Neural progenitor cell (in vitro differentiated cells): ENCODE measurements at regions not wholly inside any gene's neighbourhood (a gene's known extent, or its start where the extent isn't known, plus 50 kb on each side); places are given as distances from the start of the nearest gene placed in this dataset.

Experiments
- DNase-seq: peaks from one replicate; pipeline ENCODE4 v3.0.0-alpha.2; 2016; ENCODE audit warnings: low spot score
- H2AFZ ChIP-seq: fragments of 200-600 bp; sonication (generic); replicated peaks from 2 replicates; pipeline ENCODE4 v1.6.1; 2016; ENCODE audit warnings: antibody characterized with exemption
- H3F3A ChIP-seq: fragments of 200-600 bp; sonication (generic); 2 replicates; pipeline ENCODE4 v1.6.1; 2016; ENCODE audit warnings: antibody characterized with exemption, low read depth
- H3K27ac ChIP-seq: fragments of 200-600 bp; sonication (generic); 2 replicates; pipeline ENCODE4 v1.5.1; 2016; ENCODE audit warnings: mild to moderate bottlenecking
- H3K27me3 ChIP-seq: fragments of 200-600 bp; sonication (generic); 2 replicates; pipeline ENCODE4 v1.6.1; 2016; ENCODE audit warnings: mild to moderate bottlenecking, moderate library complexity
- H3K36me3 ChIP-seq: fragments of 200-600 bp; sonication (generic); 2 replicates; pipeline ENCODE4 v1.5.1; 2016
- H3K4me1 ChIP-seq: fragments of 200-600 bp; sonication (generic); 2 replicates; pipeline ENCODE4 v1.6.1; 2016; ENCODE audit warnings: mixed run types
- H3K4me2 ChIP-seq: fragments of 200-600 bp; sonication (generic); 2 replicates; pipeline ENCODE4 v1.6.1; 2016
- H3K4me3 ChIP-seq: fragments of 200-600 bp; sonication (generic); 2 replicates; pipeline ENCODE4 v1.5.1; 2016
- H3K79me2 ChIP-seq: fragments of 200-600 bp; sonication (generic); 2 replicates; pipeline ENCODE4 v1.6.1; 2016; ENCODE audit warnings: low read depth
- H3K9ac ChIP-seq: fragments of 200-600 bp; sonication (generic); 2 replicates; pipeline ENCODE4 v1.6.1; 2016
- H3K9me3 ChIP-seq: fragments of 200-600 bp; sonication (generic); 2 replicates; pipeline ENCODE4 v1.5.1; 2016; ENCODE audit warnings: low read depth
- H4K20me1 ChIP-seq: fragments of 200-600 bp; sonication (generic); 2 replicates; pipeline ENCODE4 v1.6.1; 2016; ENCODE audit warnings: low read depth
- H3K27ac Mint-ChIP-seq: 3 replicates; pipeline ENCODE4 v1.8.0; 2021; ENCODE audit warnings: mixed read lengths
- H3K27me3 Mint-ChIP-seq: 2 replicates; pipeline ENCODE4 v1.8.0; 2022; ENCODE audit warnings: low read depth, mild to moderate bottlenecking, inconsistent platforms, moderate library complexity, mixed read lengths; ENCODE audit not compliant: insufficient read depth
- H3K36me3 Mint-ChIP-seq: 3 replicates; pipeline ENCODE4 v1.8.0; 2021; ENCODE audit warnings: mixed read lengths
- H3K4me1 Mint-ChIP-seq: 3 replicates; pipeline ENCODE4 v1.8.0; 2021; ENCODE audit warnings: mixed read lengths
- H3K4me3 Mint-ChIP-seq: 3 replicates; pipeline ENCODE4 v1.8.0; 2021; ENCODE audit warnings: mild to moderate bottlenecking, moderate library complexity, mixed read lengths
- H3K9me3 Mint-ChIP-seq: 3 replicates; pipeline ENCODE4 v1.8.0; 2020; ENCODE audit warnings: mixed read lengths
- EZH2 ChIP-seq: fragments of 200-600 bp; sonication (generic); IDR thresholded peaks from 2 replicates; pipeline ENCODE4 v1.6.1; 2017; ENCODE audit warnings: antibody characterized with exemption, mild to moderate bottlenecking, moderate library complexity
- EZH2phosphoT487 ChIP-seq: fragments of 200-600 bp; sonication (generic); IDR thresholded peaks from 2 replicates; pipeline ENCODE4 v1.6.1; 2017; ENCODE audit warnings: antibody characterized with exemption
- TF ChIP-seq, protein P1 (sequence below): fragments of 200-600 bp; sonication (generic); IDR thresholded peaks from 2 replicates; pipeline ENCODE4 v1.5.1; 2017; ENCODE audit warnings: antibody characterized with exemption, mild to moderate bottlenecking

DNA sequence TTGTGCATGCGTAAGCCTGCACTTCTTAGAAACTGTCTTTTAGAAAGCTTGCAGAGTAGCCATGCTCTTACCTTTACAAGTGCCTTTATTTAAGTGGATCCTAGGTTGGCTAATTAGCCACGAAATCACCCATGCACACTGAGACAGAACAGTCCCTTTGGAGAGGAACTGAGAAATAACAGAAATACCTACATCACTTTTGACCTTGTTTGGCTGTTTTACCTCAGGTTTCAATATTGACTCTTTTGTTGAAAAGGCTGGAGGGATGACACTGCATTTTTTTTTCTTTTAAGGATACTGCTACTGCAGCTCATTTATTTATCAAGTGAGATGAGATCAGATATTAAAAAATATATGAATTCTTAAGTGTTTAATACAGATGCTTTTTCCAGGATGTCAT is 155.6 kb upstream of the GOLIM4 start:
- Histone ChIP-seq H2AFZ (no peak overlapping the region), H3K4me1 (peaks cover 10% of the 10 kb centered on the region), H3K4me3 (peak overlapping the region; percentile 86), H3K4me2 (peak overlapping the region; percentile 94), H3K9me3 (no peaks in the 10 kb centered on the region), H3K27ac (no peak overlapping the region), H3K27me3 (peaks cover 15% of the 10 kb centered on the region), H3F3A (peaks cover 39% of the 10 kb centered on the region), H3K36me3 (no peaks in the 10 kb centered on the region), H3K79me2 (peaks cover 18% of the 10 kb centered on the region), H3K9ac (no peak overlapping the region), H4K20me1 (no peaks in the 10 kb centered on the region)
- Mint-ChIP-seq H3K36me3 (peaks cover 29% of the 10 kb centered on the region), H3K9me3 (peaks cover 33% of the 10 kb centered on the region), H3K27ac (no peak overlapping the region), H3K4me1 (peaks cover 28% of the 10 kb centered on the region), H3K4me3 (peak overlapping the region; percentile 99), H3K27me3 (no peaks in the 10 kb centered on the region)
- TF ChIP-seq EZH2: no peak
- TF ChIP-seq, protein P1, sequence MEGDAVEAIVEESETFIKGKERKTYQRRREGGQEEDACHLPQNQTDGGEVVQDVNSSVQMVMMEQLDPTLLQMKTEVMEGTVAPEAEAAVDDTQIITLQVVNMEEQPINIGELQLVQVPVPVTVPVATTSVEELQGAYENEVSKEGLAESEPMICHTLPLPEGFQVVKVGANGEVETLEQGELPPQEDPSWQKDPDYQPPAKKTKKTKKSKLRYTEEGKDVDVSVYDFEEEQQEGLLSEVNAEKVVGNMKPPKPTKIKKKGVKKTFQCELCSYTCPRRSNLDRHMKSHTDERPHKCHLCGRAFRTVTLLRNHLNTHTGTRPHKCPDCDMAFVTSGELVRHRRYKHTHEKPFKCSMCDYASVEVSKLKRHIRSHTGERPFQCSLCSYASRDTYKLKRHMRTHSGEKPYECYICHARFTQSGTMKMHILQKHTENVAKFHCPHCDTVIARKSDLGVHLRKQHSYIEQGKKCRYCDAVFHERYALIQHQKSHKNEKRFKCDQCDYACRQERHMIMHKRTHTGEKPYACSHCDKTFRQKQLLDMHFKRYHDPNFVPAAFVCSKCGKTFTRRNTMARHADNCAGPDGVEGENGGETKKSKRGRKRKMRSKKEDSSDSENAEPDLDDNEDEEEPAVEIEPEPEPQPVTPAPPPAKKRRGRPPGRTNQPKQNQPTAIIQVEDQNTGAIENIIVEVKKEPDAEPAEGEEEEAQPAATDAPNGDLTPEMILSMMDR: no peak
- TF ChIP-seq EZH2phosphoT487: no peak
- DNase-seq: peak; percentile 26

DNA sequence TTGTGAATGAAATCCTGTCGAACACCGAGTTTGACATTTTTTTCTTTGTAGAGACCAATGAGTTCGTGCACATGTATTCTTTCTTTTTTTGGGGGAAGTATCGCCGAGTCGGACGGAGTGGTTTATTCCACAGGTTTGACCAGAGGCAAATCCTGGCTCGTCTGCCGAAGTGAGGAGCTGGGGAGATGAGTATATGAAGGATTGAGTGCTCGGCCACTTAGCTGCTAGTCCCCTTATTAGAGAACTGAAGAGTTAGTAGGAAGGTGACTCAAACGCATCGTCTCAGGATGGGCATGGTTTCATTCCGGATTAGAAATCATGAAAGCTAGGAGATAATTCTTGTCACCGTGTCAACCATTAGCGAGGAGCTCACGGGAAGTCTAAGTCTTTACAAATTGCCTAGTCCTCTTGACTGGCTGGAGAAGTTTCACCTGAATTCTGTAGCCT is 154.7 kb upstream of the GOLIM4 start:
- Histone ChIP-seq H3F3A (peaks cover 39% of the 10 kb centered on the region), H3K9ac (peak overlapping the region; percentile 6), H3K9me3 (no peaks in the 10 kb centered on the region), H3K79me2 (peaks cover 18% of the 10 kb centered on the region), H3K4me1 (peaks cover 10% of the 10 kb centered on the region), H2AFZ (peak overlapping the region; percentile 97), H3K36me3 (no peaks in the 10 kb centered on the region), H3K4me2 (peak overlapping the region; percentile 94), H3K27ac (no peak overlapping the region), H3K4me3 (peak overlapping the region; percentile 86), H3K27me3 (peaks cover 15% of the 10 kb centered on the region), H4K20me1 (no peaks in the 10 kb centered on the region)
- H3K9me3 Mint-ChIP-seq: peaks cover 23% of the 10 kb centered on the region
- DNase-seq: peak; percentile 29
- peak overlapping the region; percentile 95 for H3K27ac Mint-ChIP-seq
- peaks cover 28% of the 10 kb centered on the region for H3K4me1 Mint-ChIP-seq
- peak overlapping the region; percentile 99 for H3K4me3 Mint-ChIP-seq
- H3K27me3 Mint-ChIP-seq: no peaks in the 10 kb centered on the region
- H3K36me3 Mint-ChIP-seq: peaks cover 25% of the 10 kb centered on the region
- TF ChIP-seq EZH2: no peak

DNA sequence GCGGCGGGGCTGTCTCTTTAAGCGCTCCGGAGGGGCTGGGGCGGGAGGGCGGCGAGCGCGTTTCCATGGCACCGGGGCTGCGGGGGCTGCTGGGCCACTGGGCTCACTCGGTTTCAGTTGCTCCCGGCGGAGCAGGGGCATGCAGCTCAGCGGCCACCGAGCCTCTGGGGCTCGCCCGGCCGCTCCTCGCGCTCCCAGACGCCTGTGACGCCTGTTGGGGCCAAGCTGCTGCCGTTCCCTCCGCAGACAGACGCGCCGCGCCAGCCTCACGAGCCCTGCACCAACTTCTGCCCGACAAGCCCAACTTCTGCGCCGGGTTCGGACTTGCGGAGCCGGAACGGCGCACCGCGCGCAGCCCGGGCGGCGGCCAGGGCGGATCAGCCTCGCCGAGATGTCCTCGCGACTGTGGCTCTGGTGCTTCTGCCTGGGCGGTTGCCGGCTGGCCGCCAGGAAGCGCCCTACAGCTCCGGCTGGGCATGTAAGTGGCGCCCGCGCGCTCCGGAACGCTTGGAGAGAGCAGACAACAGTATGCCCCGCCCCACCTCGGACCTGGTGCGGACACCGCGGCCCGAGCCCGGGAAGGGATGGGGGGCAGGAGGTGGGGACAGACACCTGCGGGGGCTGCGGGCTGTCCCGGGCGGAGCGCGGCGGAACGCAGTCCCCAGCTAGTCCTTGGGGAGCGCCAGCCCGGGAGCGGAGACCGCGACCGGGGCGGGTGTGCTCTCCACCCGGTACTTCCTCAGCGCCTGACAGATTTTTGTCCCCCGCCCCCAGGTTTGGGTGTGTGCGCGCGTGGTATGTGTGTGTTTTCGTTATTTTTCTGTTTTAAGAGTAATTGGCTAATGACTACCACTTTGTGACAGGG is 154.1 kb upstream of the GOLIM4 start:
- Mint-ChIP-seq H3K9me3 (peaks cover 17% of the 10 kb centered on the region), H3K27me3 (no peaks in the 10 kb centered on the region), H3K4me1 (peaks cover 28% of the 10 kb centered on the region), H3K4me3 (peak overlapping the region; percentile 99), H3K36me3 (peaks cover 20% of the 10 kb centered on the region), H3K27ac (peak overlapping the region; percentile 95)
- DNase-seq: peak; percentile 96
- Histone ChIP-seq H3K4me1 (peaks cover 10% of the 10 kb centered on the region), H3K9me3 (no peaks in the 10 kb centered on the region), H3K27me3 (peaks cover 15% of the 10 kb centered on the region), H3K4me2 (peak overlapping the region; percentile 94), H3F3A (peaks cover 39% of the 10 kb centered on the region), H4K20me1 (no peaks in the 10 kb centered on the region), H3K27ac (peak overlapping the region; percentile 91), H3K36me3 (no peaks in the 10 kb centered on the region), H3K79me2 (peaks cover 18% of the 10 kb centered on the region), H3K9ac (peak overlapping the region; percentile 6), H3K4me3 (peak overlapping the region; percentile 86), H2AFZ (peak overlapping the region; percentile 97)
- TF ChIP-seq EZH2: no peak
- TF ChIP-seq, protein P1: peak; percentile 62

DNA sequence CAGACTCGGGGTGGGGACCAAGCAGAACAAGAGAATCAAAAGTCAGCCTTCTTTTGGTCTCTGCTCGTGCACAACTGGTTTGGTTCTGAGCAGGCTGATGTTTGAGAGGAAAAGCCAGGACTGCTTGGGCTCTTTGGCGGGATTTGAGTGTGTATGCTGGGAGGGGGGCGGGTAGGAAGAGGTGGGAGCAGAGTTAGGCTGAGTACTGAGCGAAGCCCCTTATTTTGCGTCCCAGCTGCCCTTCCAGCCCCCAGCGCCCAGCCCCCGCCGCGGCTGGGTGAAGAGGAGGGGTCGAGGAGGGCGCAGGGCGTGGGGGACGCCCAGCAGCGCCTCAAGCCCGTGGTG is 153.5 kb upstream of the GOLIM4 start:
- Mint-ChIP-seq H3K4me1 (peaks cover 28% of the 10 kb centered on the region), H3K4me3 (peak overlapping the region; percentile 99), H3K27ac (peak overlapping the region; percentile 84), H3K36me3 (peaks cover 16% of the 10 kb centered on the region), H3K27me3 (no peaks in the 10 kb centered on the region), H3K9me3 (peaks cover 14% of the 10 kb centered on the region)
- Histone ChIP-seq H3K27me3 (peaks cover 15% of the 10 kb centered on the region), H3K4me2 (peak overlapping the region; percentile 94), H3K9ac (no peak overlapping the region), H3K36me3 (no peaks in the 10 kb centered on the region), H3K4me1 (peaks cover 10% of the 10 kb centered on the region), H3K27ac (peak overlapping the region; percentile 91), H3K9me3 (no peaks in the 10 kb centered on the region), H3F3A (peaks cover 39% of the 10 kb centered on the region), H3K79me2 (peaks cover 18% of the 10 kb centered on the region), H3K4me3 (peak overlapping the region; percentile 86), H2AFZ (peak overlapping the region; percentile 97), H4K20me1 (no peaks in the 10 kb centered on the region)
- no peak for DNase-seq
- TF ChIP-seq, protein P1: no peak
- TF ChIP-seq EZH2phosphoT487 (no peak), EZH2 (no peak)
